Activated CD4-positive, alpha-beta T cell treated with anti-CD3 and anti-CD28 coated beads, Interleukin-2, amount 10 ng/mL, durations not matched to agents 24 days and 14 days (primary cell): ENCODE measurements at regions not wholly inside any gene's neighbourhood (a gene's known extent, or its start where the extent isn't known, plus 50 kb on each side); places are given as distances from the start of the nearest gene placed in this dataset.

Experiments
- DNase-seq: peaks from one replicate; pipeline ENCODE4 v3.0.0; 2022
- H3K27ac Mint-ChIP-seq: one replicate; pipeline ENCODE4 v1.8.0; 2022; ENCODE audit warnings: mild to moderate bottlenecking, mixed read lengths
- H3K27me3 Mint-ChIP-seq: one replicate; pipeline ENCODE4 v1.8.0; 2022; ENCODE audit warnings: mixed read lengths
- H3K36me3 Mint-ChIP-seq: one replicate; pipeline ENCODE4 v1.8.0; 2022; ENCODE audit warnings: low read depth, mild to moderate bottlenecking, mixed read lengths
- H3K4me1 Mint-ChIP-seq: one replicate; pipeline ENCODE4 v1.8.0; 2021; ENCODE audit warnings: mixed read lengths
- H3K4me3 Mint-ChIP-seq: one replicate; pipeline ENCODE4 v1.8.0; 2022; ENCODE audit warnings: mild to moderate bottlenecking, moderate library complexity, mixed read lengths
- H3K9me3 Mint-ChIP-seq: one replicate; pipeline ENCODE4 v1.8.0; 2021; ENCODE audit warnings: mixed read lengths
- intact Hi-C: fragments of 100-400 bp; cut with micrococcal nuclease; formaldehyde crosslinking; loops from one replicate; pipeline ENCODE4 v1.15.1; 2023

GRCh38 chr10:130479146-130479545, 343.0 kb downstream of the GLRX3 start:
- Mint-ChIP-seq H3K36me3 (no peaks in the 10 kb centered on the region), H3K4me3 (no peak overlapping the region), H3K4me1 (no peaks in the 10 kb centered on the region), H3K27me3 (no peaks in the 10 kb centered on the region), H3K9me3 (no peaks in the 10 kb centered on the region), H3K27ac (no peak overlapping the region)
- DNase-seq = no peak
- intact Hi-C loops = no loop called here

- H3K4me3 Mint-ChIP-seq = no peak overlapping the region
- H3K36me3 Mint-ChIP-seq = no peaks in the 10 kb centered on the region
- no peak for DNase-seq
- H3K9me3 Mint-ChIP-seq = no peaks in the 10 kb centered on the region
- no peaks in the 10 kb centered on the region for H3K4me1 Mint-ChIP-seq
- H3K27ac Mint-ChIP-seq = no peak overlapping the region
- intact Hi-C loops = no loop called here
- no peaks in the 10 kb centered on the region for H3K27me3 Mint-ChIP-seq
Measured at GRCh38 chr10:130479926-130480325, 343.7 kb downstream of the GLRX3 start.

- Mint-ChIP-seq H3K4me3 (no peak overlapping the region), H3K4me1 (no peaks in the 10 kb centered on the region), H3K27me3 (no peaks in the 10 kb centered on the region), H3K27ac (no peak overlapping the region), H3K9me3 (no peaks in the 10 kb centered on the region), H3K36me3 (no peaks in the 10 kb centered on the region)
- intact Hi-C loops = no loop called here
- DNase-seq = no peak
Measured at GRCh38 chr10:130480491-130480890, 344.3 kb downstream of the GLRX3 start.

- DNase-seq = no peak
- no peak overlapping the region for H3K27ac Mint-ChIP-seq
- H3K4me1 Mint-ChIP-seq = no peaks in the 10 kb centered on the region
- no peaks in the 10 kb centered on the region for H3K27me3 Mint-ChIP-seq
- H3K4me3 Mint-ChIP-seq = no peak overlapping the region
- no peaks in the 10 kb centered on the region for H3K36me3 Mint-ChIP-seq
- no peaks in the 10 kb centered on the region for H3K9me3 Mint-ChIP-seq
- intact Hi-C loops = no loop called here
Measured at GRCh38 chr10:130481076-130481930, 345.1 kb downstream of the GLRX3 start.

- no peak for DNase-seq
- no peaks in the 10 kb centered on the region for H3K4me1 Mint-ChIP-seq
- no peaks in the 10 kb centered on the region for H3K27me3 Mint-ChIP-seq
- H3K27ac Mint-ChIP-seq = no peak overlapping the region
- H3K36me3 Mint-ChIP-seq = no peaks in the 10 kb centered on the region
- no peaks in the 10 kb centered on the region for H3K9me3 Mint-ChIP-seq
- H3K4me3 Mint-ChIP-seq = no peak overlapping the region
- intact Hi-C loops = no loop called here
Measured at GRCh38 chr10:130481936-130482335, 345.7 kb downstream of the GLRX3 start.

GRCh38 chr10:130483691-130484467, 347.7 kb downstream of the GLRX3 start:
- H3K27me3 Mint-ChIP-seq = no peaks in the 10 kb centered on the region
- H3K36me3 Mint-ChIP-seq = no peaks in the 10 kb centered on the region
- no peaks in the 10 kb centered on the region for H3K4me1 Mint-ChIP-seq
- no peak overlapping the region for H3K4me3 Mint-ChIP-seq
- DNase-seq = no peak
- no peak overlapping the region for H3K27ac Mint-ChIP-seq
- intact Hi-C loops = no loop called here
- H3K9me3 Mint-ChIP-seq = no peaks in the 10 kb centered on the region

GRCh38 chr10:130484468-130485180, 348.4 kb downstream of the GLRX3 start:
- Mint-ChIP-seq H3K27me3 (no peaks in the 10 kb centered on the region), H3K27ac (no peak overlapping the region), H3K9me3 (no peaks in the 10 kb centered on the region), H3K4me1 (no peaks in the 10 kb centered on the region), H3K4me3 (no peak overlapping the region), H3K36me3 (no peaks in the 10 kb centered on the region)
- intact Hi-C loops = no loop called here
- DNase-seq = no peak

- no peaks in the 10 kb centered on the region for H3K4me1 Mint-ChIP-seq
- H3K27ac Mint-ChIP-seq = no peak overlapping the region
- DNase-seq = no peak
- H3K36me3 Mint-ChIP-seq = no peaks in the 10 kb centered on the region
- no peaks in the 10 kb centered on the region for H3K27me3 Mint-ChIP-seq
- H3K9me3 Mint-ChIP-seq = no peaks in the 10 kb centered on the region
- no peak overlapping the region for H3K4me3 Mint-ChIP-seq
- intact Hi-C loops = no loop called here
Measured at GRCh38 chr10:130485236-130485957, 349.2 kb downstream of the GLRX3 start.

- no peaks in the 10 kb centered on the region for H3K36me3 Mint-ChIP-seq
Measured at GRCh38 chr10:130485958-130486895, 350.0 kb downstream of the GLRX3 start.

GRCh38 chr10:130486906-130487305, 350.7 kb downstream of the GLRX3 start:
- Mint-ChIP-seq H3K9me3 (no peaks in the 10 kb centered on the region), H3K4me1 (no peaks in the 10 kb centered on the region), H3K36me3 (no peaks in the 10 kb centered on the region), H3K27me3 (no peaks in the 10 kb centered on the region), H3K4me3 (no peak overlapping the region), H3K27ac (no peak overlapping the region)
- intact Hi-C loops = no loop called here
- no peak for DNase-seq

More at GRCh38 chr10:130485958-130486895, 350.0 kb downstream of the GLRX3 start:
- no peaks in the 10 kb centered on the region for H3K27me3 Mint-ChIP-seq
- intact Hi-C loops = no loop called here
- no peaks in the 10 kb centered on the region for H3K9me3 Mint-ChIP-seq
- no peak overlapping the region for H3K4me3 Mint-ChIP-seq
- DNase-seq = no peak
- no peaks in the 10 kb centered on the region for H3K4me1 Mint-ChIP-seq
- H3K27ac Mint-ChIP-seq = no peak overlapping the region

- DNase-seq = no peak
- Mint-ChIP-seq H3K36me3 (no peaks in the 10 kb centered on the region), H3K27me3 (no peaks in the 10 kb centered on the region), H3K27ac (no peak overlapping the region), H3K9me3 (no peaks in the 10 kb centered on the region), H3K4me3 (no peak overlapping the region), H3K4me1 (no peaks in the 10 kb centered on the region)
- intact Hi-C loops = no loop called here
Measured at GRCh38 chr10:130487566-130487965, 351.4 kb downstream of the GLRX3 start.

- intact Hi-C loops = no loop called here
- Mint-ChIP-seq H3K4me3 (no peak overlapping the region), H3K27ac (no peak overlapping the region), H3K36me3 (no peaks in the 10 kb centered on the region), H3K4me1 (no peaks in the 10 kb centered on the region), H3K27me3 (no peaks in the 10 kb centered on the region), H3K9me3 (no peaks in the 10 kb centered on the region)
- no peak for DNase-seq
Measured at GRCh38 chr10:130489891-130490290, 353.7 kb downstream of the GLRX3 start.
